HG02970 (cell line): ENCODE measurements at regions not wholly inside any gene's neighbourhood (a gene's known extent, or its start where the extent isn't known, plus 50 kb on each side); places are given as distances from the start of the nearest gene placed in this dataset.

Experiments used
- ATAC-seq: cut with Tn5 transposase; IDR thresholded peaks from one replicate; pipeline ENCODE4 v1.9.1; 2021; ENCODE audit warnings: mild to moderate bottlenecking, moderate library complexity, moderate number of reproducible peaks; ENCODE audit not compliant: unreplicated experiment, low FRiP score

DNA sequence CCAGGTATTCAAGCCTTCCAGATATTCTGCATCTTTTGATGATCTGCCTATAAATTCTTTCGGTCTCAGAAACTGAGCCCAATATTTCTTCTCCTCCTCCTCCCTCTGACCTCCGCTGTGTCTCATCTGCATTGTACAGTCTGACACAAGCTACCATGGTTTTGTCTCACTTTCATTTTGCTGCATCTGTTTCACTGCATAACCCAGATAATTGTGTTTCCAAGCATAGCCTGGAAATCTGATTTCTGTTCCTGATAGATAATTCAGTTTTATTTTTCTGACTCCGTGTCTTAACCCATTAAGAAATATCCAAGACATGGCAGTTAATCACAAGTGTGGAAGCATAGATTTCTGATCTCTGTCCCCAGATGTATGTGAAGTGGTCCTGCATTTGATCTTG, 374.2 kb upstream of the SEMA3A start:
- ATAC-seq = no peak

DNA sequence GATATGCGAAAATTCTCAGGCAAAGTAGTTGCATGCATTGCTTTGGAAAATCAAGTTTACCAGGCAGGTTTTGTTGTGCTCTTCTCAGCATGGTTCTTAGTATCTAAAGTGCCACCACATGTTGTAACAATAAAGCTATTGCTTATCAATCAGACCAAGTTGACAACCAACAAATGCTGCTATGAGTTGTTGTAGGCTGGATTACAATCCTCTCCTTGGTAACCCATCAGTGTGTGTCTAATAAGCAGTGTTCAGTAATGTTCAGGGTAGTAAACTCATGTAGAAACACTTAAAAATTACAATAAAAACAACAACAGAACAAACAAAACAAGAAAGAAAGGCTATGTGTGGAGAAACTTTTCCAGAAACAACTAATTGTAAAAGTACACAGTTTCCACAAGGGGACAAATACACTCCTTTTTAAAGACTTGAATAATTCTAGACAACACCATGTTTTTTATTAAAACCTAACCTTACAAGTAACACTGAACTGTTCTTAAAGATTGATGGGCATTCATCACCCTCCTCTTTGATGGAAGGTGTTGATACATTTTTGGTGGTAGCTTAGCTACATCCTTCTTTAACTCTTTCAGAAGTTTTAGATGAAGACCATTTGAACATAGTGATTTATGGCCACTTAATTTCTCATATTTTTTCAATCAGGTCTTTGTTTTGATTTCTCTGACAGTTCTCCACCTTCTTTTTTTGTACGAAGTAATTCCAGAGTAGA, 370.9 kb upstream of the SEMA3A start:
- ATAC-seq = no peak

DNA sequence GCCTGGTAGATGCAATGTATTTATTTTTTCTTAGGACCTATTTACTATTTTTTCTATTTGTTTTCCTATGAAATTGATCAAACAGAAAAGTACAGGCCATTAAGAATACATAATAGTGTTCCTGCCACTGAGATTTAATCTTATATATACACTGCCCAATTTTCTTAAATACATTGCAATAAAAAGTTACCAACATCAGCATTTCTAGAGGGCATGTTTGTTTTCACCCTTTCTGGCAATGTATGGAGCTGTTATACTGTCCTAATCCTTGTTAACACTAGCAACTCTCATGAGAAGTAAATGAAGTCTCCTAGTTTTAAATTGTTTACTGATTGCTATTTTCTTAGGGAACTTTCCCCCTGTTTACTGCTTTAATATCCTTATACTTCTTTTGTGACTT, 359.1 kb upstream of the SEMA3A start:
- no peak for ATAC-seq

DNA sequence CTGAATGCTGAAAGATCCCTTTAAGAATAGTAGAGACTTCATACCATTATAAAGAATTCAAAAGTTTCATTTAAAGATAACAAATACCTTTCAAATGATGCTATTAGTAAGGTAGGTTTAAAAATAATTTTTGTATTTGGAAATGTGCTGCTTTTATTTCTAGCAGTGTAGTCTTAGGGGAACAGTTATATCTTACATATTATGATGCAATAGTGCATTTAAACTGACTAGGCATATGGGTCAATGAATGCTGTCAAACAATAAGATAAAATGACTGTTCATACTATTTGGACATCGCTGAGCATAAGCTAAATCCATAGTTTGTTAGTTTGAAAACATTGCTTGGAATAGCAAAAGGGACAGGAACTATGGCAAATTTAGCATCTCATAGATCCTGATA, 354.8 kb upstream of the SEMA3A start:
- no peak for ATAC-seq

DNA sequence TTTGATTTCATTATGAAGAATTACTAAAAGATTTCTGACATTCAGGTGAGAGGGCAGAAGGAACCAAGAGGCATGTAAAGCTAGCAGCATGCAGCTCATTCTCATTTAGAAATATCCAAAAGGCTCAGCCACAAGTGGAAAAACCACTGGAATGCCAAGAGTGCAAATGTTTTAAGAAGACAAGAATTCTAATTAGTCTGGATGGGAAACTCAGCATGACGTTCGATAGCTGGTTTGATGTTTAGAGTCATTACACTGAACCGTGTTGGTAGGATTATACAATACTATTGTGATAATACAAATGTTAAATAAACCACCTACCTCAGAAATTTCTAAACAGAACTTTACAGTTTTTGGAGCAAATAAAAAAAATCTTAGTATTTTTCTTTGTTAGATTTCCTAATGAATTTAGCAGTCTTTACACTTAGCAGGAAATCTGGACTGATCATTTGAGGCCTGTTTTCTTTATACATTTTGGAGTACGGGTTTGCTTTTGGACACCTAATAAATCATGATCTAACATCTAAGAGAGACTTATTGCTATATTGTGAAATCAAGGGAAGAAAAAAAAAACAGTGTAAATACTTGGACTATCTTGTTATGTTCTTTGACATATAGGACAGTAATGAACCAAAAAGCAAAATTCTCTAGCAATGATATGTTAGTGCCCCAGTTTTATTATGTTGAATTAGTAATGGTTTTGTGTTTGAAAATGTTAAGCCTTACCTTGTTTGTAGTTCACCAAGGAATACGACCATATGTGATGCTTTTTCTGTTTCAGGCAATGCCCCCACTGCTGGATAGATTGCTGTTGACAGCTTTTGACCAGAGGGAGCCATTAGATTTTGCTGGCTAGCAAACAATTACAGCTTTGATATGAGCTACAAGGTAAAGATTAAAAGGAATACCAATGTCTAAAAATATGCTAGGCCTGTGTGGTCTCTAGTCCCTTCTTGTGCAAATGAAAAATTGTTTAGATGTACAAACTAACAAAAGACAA, 354.1 kb upstream of the SEMA3A start:
- no peak for ATAC-seq

DNA sequence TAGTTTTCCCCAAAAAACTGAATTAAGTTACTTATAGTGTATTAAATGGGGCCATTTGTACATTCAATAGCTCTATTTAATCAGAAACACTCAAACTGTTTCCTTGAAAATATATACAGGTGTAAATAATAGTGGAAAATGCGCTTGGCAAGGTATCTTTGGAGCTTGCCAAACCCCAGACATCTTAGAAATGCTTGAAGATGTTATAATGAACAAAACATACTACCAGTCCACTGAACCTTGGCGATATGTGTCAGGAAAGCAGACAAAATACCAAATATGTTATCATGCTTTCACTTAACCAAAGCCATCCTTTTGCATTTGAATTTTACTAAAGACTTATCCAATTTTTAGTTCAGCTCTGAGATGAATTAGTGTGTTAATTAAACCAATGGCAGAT, 352.7 kb upstream of the SEMA3A start:
- ATAC-seq = no peak

DNA sequence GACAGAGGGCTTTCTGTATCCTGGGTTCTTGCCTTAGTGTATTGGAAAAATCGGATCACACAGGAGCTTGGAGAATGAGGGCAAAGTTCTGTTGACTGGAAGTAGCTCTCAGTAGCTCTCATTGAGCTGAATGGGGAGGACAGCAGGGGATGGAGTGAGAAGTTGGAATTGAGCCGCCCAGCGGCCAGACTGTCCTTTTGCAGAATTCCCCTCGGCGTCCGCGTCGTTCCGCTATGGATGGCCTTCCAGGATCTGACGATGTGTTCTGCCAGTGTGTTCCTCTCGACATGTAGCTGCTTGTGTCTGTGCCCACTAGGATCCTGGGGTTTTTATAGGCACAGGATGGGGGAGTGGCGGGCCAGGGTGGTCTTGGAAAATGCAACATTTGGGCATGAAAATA, 351.8 kb upstream of the SEMA3A start:
- no peak for ATAC-seq

DNA sequence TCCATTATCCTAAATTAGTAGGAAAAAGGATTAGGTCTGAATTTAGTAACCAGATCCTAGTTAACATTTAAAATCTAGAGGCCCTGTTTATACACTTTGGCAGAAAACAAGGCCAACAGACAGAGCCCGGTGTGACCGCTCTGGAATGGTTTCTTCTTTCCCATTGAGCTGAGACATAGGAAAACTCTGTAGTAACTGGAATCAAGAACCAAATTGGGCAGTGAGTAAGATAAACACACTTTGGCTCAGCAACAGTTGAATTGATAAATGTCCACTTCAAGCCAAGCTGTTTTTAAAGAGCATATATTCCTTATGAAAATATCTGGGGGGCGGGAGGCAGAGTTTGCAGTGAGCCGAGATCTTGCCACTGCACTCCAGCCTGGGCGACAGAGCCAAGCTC, 343.7 kb upstream of the SEMA3A start:
- no peak for ATAC-seq

DNA sequence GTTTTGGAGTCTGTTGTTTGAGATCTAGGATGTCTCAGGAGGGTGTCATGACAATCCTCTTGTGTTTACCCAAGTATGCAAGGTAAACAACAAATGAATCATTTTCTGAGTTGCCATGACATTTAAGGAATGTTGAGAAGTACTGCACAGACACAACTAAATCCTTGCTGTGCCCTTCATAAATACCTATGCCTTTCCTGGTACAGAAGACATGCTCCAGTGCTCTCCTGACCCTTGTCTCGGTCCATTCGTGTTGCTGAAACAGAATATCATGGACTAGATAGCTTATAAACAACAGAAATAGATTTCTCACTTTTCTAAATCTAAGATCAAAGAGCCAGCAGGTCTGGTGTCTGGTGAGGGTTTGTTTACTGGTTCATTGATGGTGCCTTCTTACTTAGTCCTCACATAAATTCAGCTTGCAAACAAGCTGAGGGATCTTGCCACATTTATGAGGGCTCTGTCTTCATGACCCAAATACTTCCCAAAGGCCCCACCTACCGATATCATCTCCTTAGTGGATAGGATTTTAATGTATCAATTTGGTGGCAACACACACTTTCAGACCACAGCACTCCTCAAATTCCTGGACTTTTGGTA, 341.8 kb upstream of the SEMA3A start:
- no peak for ATAC-seq

DNA sequence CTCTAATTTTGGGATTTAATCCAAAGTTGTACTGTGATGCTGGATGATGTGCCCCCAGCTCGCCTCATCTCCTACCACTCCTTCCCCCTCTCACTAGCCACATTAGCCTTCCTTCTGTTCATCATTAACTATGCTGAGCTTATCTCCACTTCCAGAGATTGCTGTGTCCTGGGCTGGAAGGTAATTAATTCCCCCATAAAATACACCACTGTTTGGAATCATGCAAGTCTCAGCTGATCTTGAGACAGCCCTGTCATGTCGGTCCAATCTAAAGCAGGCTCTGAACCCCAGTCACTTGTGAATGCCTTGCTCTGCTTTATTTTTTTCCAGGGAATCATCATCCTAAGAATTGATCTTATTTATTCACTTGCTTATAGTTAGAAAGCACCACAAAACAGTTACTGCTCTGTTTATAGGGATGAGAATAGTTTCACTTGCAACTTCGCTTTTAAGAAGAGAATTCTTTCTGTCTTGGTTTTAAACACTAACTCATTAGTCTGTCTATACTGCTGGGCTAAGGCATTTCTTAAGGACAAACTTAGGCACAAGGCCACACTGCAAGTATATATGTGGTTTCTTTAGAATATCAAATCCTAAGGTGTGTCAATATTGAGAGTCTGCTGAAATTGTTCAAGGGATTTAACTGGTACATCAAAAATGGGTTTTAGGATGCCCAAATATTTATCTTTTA, 341.1 kb upstream of the SEMA3A start:
- ATAC-seq = no peak

DNA sequence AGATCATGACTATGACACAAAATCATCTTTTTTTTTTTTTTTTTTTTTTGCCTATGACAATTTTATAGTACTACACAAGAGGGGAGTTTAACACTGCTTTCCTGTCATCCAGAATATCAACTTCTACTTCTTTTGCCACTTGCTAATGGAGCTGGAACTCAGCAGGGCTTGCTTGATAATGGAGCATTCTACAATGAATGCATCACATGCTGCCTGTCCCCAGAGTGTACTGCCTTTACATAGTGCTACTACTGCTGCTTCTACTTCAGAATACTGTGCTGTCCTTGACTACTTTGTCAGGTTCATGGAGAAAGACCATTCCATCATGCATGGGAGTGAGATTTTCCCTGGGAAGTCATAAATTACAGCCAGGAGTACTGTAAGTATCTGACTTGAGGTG, 338.6 kb upstream of the SEMA3A start:
- ATAC-seq = no peak

DNA sequence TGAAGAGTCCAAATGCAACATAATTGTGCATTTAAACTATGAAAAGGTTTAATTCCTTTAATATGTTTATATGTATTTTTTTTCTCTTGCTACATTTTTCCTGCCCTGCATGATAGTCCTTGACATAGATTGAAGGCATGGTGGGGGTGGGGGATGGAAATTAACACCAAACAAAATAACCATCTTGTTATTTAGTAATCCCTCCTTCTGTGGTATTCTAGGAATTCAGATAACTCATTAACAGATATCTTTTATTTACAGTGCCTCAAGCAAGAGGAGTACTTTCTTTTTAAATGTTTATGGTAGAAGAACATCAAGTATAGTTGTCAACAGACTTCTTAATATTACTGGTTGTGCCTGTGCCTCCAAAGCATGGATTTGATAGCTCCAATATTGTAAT, 337.6 kb upstream of the SEMA3A start:
- no peak for ATAC-seq

DNA sequence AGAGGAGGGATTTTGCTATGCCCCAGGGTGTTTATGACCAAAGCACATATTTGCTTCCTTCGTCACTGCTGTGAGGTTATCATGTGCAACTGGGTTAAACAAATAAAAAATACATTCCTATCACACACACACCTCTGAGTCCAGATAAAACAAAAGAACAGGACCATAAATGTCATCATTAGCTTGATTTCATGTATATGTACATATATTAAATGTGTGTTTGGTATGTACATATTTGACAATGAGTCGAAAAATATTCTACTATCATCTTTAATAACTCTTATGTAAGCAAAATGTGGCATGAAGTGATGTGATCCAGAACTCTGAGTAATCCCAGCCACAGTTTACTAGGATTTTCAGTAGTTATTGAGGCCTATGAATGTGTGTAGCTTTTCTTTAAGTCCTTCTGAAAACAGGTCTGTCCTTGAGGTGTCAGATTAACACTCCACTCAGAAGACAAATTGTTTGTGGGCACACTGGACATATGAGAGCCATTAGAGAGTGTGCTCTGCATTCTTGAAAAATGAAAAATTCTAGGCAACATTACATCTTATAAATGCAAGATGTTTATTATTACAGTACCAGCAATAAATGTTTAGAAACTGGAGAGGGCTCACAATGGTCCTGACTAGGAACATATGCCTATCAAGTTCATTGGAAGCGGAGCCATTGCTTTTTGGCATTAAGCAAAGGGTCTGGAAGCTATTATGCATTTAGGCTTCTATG, 335.1 kb upstream of the SEMA3A start:
- no peak for ATAC-seq

DNA sequence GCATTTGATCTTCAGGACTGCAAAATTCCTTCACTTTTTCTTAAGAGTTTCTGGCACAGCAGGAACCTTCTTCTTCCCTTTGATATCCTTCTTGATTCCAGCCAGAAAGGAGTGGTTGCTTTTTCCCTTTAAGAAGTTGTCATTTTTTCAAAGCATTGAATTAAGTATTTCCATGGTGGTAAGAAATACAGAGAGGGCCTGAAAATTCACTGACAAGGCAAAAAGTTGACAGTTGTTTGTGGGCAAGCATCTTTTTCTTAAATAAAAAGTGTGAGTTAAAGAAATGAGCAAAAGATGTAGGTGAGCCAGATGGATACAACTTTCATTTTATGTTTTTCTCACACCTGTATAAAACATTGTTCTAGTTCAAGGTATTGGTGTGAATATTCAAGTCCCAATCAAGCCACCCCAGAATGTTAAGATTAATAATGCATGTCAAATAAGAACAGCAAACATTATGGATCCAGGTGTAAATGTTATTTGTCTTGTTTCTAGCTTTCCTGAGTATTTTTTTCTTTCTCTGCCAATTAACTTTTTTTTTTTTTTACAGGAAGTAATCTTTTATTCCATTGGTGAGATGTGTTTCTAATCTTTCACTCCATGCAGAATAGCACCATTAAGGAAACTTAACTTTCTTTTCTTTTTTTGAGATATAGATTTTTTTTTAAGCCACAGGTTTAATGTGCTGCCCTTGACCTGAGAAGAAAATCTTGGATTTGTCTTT, 334.3 kb upstream of the SEMA3A start:
- ATAC-seq = no peak

DNA sequence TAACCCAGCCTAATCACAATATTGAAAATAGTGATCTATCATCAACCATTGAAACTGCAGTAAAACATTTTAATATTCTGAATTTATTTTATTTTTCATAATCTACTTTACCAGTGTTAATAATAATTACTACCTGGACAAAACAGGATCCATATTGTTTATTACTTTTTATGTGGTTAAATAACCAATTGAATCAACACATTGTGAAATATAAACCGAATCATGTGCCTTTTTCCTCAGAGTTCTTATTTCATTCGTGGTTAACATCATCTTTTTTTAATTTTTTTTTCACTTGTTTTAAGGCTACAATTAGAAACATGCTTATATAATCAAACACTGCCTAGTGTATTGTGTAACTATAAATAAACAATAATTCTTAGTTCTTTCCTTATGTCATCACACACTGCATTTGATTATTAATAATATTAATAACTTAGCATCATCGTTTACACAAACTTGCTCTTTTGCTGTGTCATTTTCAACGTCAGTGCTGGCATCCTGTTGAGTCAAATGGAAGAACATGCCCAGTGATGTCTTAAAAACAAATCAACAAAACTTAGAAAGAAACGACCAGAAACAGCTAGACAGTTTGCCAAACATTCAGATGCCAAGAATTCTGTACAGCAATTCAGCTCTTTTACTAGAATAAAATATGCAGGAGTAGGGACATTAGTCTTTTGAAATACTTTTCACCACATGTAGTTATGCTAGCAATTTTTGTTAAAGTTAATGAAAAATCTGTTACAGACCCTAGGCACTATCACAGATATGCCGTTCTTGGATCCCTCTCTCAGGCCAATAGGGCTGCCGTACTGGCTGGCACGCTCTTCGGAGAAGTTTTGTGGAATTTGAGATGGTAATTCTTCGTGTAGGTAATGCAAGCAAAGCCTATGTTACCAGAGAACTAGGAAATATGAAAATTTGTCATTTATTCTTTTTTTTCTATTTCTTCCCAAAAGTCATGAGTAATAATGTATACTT, 330.4 kb upstream of the SEMA3A start:
- ATAC-seq = no peak

DNA sequence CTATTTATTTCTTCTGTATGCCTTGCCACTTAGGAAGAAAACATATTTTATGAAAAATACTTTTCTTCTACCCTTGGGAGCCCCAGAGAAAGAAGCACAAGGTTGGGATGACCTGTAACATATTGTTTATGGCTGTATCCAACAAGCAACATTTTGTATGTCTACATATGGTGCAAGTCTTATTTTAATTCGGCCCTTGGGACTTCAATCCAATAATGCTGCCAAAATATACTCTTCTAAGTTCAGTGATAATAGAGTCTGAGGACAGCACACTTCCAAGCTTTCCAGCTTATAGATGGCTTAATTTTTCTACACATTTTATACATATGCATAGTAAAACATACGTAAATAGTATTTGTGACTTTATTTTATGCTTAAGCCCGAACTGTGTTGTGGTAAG, 318.5 kb upstream of the SEMA3A start:
- ATAC-seq = no peak

DNA sequence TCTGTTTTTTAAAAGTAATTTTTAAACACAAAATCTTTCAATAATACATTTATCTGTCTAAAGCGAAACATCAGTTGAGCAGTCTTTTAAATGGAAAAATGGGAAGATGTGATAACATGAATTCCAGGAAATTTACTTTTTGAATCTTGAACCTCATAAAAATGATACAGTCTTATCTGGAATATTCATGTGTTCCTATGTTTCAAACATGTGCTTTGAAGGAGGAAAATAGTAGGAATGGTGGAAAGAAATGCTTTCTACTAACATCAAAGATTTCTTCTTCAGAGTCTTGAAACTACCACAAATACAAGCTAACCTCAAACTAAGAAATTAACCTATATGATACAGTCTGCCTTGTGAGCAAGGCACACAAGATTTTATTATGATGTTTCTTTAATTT, 317.5 kb upstream of the SEMA3A start:
- ATAC-seq = no peak

DNA sequence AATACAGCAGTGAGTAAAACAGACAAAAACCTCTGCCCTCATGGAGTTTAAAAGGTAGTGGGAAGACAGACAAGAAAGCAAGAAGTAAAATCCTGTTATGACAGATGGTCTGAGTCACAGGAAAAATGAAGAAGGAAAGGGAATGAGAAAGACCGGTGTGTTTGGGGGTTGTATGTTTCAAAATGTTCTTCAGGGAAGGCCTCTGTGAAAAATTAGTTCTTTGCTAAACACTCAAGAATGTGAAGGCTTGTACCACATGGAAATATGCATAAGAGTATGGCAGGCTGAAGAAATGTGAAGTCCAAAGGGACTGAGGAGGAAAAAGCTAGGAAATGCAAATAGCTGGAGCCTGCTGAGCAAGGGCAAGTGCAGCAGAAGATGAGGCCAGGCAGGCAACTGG, 315.9 kb upstream of the SEMA3A start:
- no peak for ATAC-seq
